ENCODE measurements at regions not wholly inside any gene's neighbourhood (a gene's known extent, or its start where the extent isn't known, plus 50 kb on each side); places are given as distances from the start of the nearest gene placed in this dataset.

DNA sequence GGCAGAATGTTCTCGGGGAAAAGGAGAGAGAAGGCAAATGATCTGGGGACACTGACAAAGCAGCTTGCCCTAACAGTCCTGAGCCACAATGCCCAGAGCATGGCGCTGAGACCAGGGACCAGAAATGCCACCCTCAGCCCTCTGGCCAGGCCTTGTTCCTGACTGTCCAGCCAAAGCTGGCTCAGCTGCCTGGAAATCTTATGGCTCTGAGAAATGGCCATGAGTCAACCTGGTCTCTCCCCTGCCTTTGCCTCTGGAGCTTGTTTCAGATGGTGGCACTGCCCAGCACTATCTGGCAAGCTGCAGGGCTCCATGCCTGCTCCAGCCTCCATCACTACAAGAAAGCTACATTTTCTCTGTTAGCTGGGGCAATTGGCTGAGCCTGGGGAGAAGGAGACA lies 90.5 kb upstream of the PLXNA4 start:
- Mint-ChIP-seq H3K36me3 (ENCODE audit: low read depth) (no peaks in the 10 kb centered on the region), H3K27me3 (ENCODE audit: insufficient read depth, low read depth, poor library complexity) (peaks cover 3% of the 10 kb centered on the region), H3K9me3 (no peaks in the 10 kb centered on the region), H3K27ac (no peak overlapping the region), H3K4me3 (no peak overlapping the region), H3K4me1 (no peaks in the 10 kb centered on the region)
- no peak overlapping the region for H2AFZ ChIP-seq
- ATAC-seq (no peak), DNase-seq (ENCODE audit: low spot score) (no peak)
- H3K4me1 ChIP-seq (ENCODE audit: insufficient read depth) = no peaks in the 10 kb centered on the region
- H3K9me2 ChIP-seq (ENCODE audit: insufficient read depth) = peaks cover 8% of the 10 kb centered on the region
- H3K27me3 ChIP-seq (ENCODE audit: insufficient read depth) = no peaks in the 10 kb centered on the region
- H3K4me2 ChIP-seq = no peak overlapping the region
- no peak overlapping the region for H3K4me3 ChIP-seq
- H3F3A ChIP-seq (replicated peaks; ENCODE audit: low read depth) = no peaks in the 10 kb centered on the region
- no peaks in the 10 kb centered on the region for H3K79me2 ChIP-seq (replicated peaks; ENCODE audit: insufficient read depth)
- TF ChIP-seq, protein P1, sequence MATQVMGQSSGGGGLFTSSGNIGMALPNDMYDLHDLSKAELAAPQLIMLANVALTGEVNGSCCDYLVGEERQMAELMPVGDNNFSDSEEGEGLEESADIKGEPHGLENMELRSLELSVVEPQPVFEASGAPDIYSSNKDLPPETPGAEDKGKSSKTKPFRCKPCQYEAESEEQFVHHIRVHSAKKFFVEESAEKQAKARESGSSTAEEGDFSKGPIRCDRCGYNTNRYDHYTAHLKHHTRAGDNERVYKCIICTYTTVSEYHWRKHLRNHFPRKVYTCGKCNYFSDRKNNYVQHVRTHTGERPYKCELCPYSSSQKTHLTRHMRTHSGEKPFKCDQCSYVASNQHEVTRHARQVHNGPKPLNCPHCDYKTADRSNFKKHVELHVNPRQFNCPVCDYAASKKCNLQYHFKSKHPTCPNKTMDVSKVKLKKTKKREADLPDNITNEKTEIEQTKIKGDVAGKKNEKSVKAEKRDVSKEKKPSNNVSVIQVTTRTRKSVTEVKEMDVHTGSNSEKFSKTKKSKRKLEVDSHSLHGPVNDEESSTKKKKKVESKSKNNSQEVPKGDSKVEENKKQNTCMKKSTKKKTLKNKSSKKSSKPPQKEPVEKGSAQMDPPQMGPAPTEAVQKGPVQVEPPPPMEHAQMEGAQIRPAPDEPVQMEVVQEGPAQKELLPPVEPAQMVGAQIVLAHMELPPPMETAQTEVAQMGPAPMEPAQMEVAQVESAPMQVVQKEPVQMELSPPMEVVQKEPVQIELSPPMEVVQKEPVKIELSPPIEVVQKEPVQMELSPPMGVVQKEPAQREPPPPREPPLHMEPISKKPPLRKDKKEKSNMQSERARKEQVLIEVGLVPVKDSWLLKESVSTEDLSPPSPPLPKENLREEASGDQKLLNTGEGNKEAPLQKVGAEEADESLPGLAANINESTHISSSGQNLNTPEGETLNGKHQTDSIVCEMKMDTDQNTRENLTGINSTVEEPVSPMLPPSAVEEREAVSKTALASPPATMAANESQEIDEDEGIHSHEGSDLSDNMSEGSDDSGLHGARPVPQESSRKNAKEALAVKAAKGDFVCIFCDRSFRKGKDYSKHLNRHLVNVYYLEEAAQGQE (IDR thresholded peaks at IDR 0.05; ENCODE audit: unreplicated experiment) = no peak
- TF ChIP-seq, protein P2, sequence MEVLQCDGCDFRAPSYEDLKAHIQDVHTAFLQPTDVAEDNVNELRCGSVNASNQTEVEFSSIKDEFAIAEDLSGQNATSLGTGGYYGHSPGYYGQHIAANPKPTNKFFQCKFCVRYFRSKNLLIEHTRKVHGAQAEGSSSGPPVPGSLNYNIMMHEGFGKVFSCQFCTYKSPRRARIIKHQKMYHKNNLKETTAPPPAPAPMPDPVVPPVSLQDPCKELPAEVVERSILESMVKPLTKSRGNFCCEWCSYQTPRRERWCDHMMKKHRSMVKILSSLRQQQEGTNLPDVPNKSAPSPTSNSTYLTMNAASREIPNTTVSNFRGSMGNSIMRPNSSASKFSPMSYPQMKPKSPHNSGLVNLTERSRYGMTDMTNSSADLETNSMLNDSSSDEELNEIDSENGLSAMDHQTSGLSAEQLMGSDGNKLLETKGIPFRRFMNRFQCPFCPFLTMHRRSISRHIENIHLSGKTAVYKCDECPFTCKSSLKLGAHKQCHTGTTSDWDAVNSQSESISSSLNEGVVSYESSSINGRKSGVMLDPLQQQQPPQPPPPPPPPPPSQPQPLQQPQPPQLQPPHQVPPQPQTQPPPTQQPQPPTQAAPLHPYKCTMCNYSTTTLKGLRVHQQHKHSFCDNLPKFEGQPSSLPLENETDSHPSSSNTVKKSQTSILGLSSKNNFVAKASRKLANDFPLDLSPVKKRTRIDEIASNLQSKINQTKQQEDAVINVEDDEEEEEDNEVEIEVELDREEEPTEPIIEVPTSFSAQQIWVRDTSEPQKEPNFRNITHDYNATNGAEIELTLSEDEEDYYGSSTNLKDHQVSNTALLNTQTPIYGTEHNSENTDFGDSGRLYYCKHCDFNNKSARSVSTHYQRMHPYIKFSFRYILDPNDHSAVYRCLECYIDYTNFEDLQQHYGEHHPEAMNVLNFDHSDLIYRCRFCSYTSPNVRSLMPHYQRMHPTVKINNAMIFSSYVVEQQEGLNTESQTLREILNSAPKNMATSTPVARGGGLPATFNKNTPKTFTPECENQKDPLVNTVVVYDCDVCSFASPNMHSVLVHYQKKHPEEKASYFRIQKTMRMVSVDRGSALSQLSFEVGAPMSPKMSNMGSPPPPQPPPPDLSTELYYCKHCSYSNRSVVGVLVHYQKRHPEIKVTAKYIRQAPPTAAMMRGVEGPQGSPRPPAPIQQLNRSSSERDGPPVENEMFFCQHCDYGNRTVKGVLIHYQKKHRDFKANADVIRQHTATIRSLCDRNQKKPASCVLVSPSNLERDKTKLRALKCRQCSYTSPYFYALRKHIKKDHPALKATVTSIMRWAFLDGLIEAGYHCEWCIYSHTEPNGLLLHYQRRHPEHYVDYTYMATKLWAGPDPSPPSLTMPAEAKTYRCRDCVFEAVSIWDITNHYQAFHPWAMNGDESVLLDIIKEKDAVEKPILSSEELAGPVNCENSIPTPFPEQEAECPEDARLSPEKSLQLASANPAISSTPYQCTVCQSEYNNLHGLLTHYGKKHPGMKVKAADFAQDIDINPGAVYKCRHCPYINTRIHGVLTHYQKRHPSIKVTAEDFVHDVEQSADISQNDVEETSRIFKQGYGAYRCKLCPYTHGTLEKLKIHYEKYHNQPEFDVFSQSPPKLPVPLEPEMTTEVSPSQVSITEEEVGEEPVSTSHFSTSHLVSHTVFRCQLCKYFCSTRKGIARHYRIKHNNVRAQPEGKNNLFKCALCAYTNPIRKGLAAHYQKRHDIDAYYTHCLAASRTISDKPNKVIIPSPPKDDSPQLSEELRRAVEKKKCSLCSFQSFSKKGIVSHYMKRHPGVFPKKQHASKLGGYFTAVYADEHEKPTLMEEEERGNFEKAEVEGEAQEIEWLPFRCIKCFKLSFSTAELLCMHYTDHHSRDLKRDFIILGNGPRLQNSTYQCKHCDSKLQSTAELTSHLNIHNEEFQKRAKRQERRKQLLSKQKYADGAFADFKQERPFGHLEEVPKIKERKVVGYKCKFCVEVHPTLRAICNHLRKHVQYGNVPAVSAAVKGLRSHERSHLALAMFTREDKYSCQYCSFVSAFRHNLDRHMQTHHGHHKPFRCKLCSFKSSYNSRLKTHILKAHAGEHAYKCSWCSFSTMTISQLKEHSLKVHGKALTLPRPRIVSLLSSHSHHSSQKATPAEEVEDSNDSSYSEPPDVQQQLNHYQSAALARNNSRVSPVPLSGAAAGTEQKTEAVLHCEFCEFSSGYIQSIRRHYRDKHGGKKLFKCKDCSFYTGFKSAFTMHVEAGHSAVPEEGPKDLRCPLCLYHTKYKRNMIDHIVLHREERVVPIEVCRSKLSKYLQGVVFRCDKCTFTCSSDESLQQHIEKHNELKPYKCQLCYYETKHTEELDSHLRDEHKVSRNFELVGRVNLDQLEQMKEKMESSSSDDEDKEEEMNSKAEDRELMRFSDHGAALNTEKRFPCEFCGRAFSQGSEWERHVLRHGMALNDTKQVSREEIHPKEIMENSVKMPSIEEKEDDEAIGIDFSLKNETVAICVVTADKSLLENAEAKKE (CRISPR knock-in tag; IDR thresholded peaks at IDR 0.05) = no peak
- TF ChIP-seq CREB1 (CRISPR knock-in tag; IDR thresholded peaks at IDR 0.05; ENCODE audit: low read depth) (no peak), CTCF (conservative IDR thresholded peaks at IDR 0.05; ENCODE audit: low read depth in 2 of 2) (no peak), STAT1 (IDR thresholded peaks at IDR 0.05; ENCODE audit: unreplicated experiment) (no peak), ZNF114 (CRISPR knock-in tag; IDR thresholded peaks at IDR 0.05) (no peak), EZH2phosphoT487 (IDR thresholded peaks at IDR 0.05; ENCODE audit: unreplicated experiment) (no peak), NANOG (IDR thresholded peaks at IDR 0.05; ENCODE audit: borderline replicate concordance) (no peak), POLR2AphosphoS5 (IDR thresholded peaks at IDR 0.05; ENCODE audit: low read depth) (no peak), ZNF331 (CRISPR knock-in tag; IDR thresholded peaks at IDR 0.05; ENCODE audit: low read depth) (no peak), EZH2 (IDR thresholded peaks at IDR 0.05; ENCODE audit: low read depth, unreplicated experiment) (no peak), JUNB (IDR thresholded peaks at IDR 0.05; ENCODE audit: unreplicated experiment) (no peak)
- TF ChIP-seq, protein P3, sequence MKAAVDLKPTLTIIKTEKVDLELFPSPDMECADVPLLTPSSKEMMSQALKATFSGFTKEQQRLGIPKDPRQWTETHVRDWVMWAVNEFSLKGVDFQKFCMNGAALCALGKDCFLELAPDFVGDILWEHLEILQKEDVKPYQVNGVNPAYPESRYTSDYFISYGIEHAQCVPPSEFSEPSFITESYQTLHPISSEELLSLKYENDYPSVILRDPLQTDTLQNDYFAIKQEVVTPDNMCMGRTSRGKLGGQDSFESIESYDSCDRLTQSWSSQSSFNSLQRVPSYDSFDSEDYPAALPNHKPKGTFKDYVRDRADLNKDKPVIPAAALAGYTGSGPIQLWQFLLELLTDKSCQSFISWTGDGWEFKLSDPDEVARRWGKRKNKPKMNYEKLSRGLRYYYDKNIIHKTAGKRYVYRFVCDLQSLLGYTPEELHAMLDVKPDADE (IDR thresholded peaks at IDR 0.05) = no peak
- H4K20me1 ChIP-seq (replicated peaks; ENCODE audit: insufficient read depth) = no peaks in the 10 kb centered on the region
- no peak overlapping the region for H3K27ac ChIP-seq (ENCODE audit: low read depth)
- no peaks in the 10 kb centered on the region for H3K36me3 ChIP-seq (ENCODE audit: insufficient read depth)

Measured in GM23338 (cell line).